ENCODE measurements at regions not wholly inside any gene's neighbourhood (a gene's known extent, or its start where the extent isn't known, plus 50 kb on each side); places are given as distances from the start of the nearest gene placed in this dataset.
"Not testable (repeated sequence)": the region's sequence is repeated elsewhere in the genome, so short reads cannot be mapped to it uniquely, and the experiment has no call there.

DNA sequence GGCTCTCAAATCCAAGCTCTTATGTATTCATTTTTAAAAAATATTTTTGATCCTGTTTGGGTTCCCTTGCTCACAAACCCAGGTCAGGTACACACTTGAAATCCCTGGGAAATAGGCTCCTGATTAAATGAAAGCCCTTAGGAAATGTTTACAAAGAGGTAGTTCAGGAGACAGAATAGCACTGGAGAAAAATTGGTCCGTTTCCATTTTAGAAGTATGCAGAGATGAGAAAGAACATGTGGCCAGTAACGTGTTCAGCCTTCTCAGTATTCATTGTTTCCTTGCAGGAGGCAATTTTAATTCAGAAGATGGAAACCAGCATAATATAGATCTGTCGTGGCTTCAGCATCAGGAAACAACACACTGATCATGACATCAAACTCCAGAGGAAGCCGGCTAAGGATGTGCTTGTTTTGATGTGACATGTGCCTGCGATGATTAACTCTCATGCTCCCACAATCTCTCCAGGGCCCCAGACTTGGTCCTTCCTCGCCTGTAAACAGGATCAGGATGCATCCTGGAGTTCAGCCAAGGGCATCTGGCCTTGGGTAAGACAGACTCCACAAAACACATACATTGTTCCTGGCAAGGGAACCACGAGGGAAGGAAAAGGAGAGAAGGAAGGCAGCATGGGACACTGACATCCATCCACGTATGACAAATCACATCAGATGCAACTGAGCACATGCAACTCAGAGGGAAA, 350.5 kb upstream of the THBS1 start:
- no peak for DNase-seq

DNA sequence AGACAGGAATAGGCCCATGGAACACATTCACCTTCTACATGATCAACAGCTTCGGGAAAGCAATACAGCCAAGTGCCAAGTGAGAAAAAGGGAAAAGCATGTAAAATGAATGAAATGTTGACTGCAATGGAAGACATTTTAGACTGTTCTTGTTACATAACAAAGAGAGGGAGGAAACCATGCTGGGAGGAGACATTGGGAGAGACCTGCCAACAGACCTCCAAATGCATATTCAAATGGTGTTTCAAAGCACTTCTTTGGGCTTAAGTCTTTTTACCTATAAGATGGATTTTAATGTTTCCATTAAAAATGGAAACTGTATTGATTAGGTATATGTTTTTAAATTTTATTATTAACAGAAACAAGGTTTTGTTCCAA, 350.0 kb upstream of the THBS1 start:
- no peak for DNase-seq

DNA sequence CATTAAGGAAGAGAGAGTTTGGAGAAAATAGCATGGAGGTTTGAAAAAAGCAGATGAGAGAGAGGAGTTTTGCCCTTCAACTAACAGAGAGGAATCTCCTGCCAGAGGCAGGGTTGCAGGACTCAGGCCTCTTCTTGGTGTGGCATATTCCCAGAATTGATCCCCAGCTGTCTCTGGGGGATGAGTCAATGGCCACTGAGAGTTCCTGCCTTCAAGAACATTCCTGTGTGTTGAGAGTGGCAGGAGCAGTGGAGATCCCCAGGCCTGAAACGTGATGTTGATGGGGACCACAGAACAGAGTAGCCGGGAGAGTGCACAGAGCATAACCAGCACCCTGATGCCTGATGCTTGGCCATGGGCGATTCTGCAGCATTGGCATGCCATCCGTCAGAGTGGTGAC, 348.4 kb upstream of the THBS1 start:
- DNase-seq: no peak

GRCh38 chr15:39235084-39235795, 345.6 kb upstream of the THBS1 start:
- no peak for DNase-seq

- no peak for DNase-seq
Observed at GRCh38 chr15:39236375-39236774, 344.5 kb upstream of the THBS1 start.

DNA sequence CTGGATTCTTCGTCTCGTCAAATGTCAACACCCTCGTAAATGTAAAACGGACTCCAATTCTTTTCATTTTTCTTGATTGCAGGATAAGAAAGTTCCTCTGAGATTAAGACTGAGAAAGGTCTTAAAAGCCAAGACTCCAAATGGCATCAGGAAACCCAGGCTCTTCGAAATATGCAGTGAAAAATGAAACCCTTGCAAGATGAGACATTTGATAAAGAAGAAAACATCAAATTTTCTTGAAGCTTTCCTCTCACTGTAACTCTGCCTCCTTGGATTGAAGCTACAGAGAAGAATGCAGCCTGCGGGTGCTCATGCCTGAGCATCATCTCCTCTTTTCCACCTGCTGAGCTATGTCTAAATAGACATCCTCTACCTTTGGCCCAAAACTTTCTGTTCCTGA, 342.4 kb upstream of the THBS1 start:
- no peak for DNase-seq

DNA sequence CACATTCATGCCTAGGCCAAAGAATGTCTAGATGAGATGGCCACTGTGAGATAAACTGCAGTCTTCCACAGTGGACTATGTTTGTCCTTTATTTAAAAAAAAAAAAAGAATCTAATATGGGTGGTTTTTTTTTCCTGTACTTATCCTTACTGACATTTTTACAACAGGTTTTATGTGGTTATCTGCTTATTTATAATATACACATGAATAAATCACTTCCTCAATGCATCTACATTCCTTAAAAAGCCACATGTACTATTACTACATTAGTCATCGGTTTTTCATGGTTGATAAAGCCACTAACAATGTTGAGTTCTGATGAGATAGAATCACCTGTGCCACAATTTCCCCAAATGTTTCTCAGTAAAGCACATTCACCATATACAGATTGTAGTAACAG, 341.3 kb upstream of the THBS1 start:
- DNase-seq: no peak

GRCh38 chr15:39242345-39242744, 338.5 kb upstream of the THBS1 start:
- no peak for DNase-seq

- DNase-seq: no peak
Observed at GRCh38 chr15:39243396-39243795, 337.5 kb upstream of the THBS1 start.

GRCh38 chr15:39244776-39245175, 336.1 kb upstream of the THBS1 start:
- DNase-seq: no peak

DNA sequence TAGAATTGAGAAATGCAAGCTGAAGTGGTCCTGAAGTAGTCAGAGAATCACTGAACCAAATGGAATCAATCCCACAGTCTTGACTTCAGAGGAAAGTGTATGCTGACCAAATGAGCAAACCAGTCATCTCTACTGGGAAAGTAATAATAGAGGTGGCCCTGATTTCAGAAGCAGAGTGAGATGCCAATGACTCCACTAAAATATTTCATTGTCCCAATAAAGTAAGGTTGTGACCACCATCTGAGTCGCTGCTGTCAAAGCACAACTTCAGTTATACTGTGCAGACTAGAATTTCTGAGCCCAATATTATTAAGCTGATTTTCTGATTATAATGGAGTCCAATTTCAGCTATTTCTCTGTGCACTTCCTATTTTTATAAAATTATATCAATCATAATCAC, 334.4 kb upstream of the THBS1 start:
- DNase-seq: no peak

- no peak for DNase-seq
Observed at GRCh38 chr15:39247574-39247973, 333.3 kb upstream of the THBS1 start.

DNA sequence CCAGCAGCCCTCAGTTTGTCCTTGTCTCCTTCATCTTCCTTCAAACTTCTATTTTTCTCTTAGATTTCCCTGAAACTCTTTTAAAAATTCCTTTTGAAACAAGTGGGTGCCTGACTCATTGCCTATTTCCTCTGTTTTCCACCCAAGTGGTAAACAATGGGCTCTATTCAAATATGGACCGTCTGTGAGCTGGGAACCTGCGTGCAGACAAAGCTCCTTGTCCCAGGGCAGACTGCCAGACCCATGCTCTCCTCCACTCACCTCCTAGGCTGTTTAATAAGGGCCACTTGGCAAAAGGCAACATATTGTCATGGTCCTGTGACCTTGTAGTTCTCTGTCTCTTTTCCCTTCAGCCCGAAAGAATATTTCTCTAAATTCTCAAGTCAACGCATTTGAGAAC, 332.7 kb upstream of the THBS1 start:
- no peak for DNase-seq

GRCh38 chr15:39250001-39250400, 330.9 kb upstream of the THBS1 start:
- DNase-seq: no peak

GRCh38 chr15:39250460-39251186, 330.3 kb upstream of the THBS1 start:
- no peak for DNase-seq

GRCh38 chr15:39251413-39252133, 329.3 kb upstream of the THBS1 start:
- no peak for DNase-seq

DNA sequence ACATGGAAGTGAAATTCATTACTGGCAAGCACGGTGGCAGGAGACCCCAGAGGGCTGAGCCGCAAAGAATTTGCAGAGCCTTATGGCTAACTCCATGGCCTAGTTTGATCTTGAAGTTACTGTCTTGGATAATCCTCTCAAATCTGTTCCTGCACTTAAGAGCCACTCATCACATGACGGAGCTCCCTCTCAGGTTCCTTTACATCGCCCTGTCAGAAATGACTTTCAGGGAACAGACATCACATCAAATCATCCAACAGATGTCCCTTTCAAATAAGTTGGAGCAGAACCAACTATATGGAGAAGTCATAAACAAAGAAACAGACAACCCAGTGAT, 328.8 kb upstream of the THBS1 start:
- DNase-seq: no peak

DNA sequence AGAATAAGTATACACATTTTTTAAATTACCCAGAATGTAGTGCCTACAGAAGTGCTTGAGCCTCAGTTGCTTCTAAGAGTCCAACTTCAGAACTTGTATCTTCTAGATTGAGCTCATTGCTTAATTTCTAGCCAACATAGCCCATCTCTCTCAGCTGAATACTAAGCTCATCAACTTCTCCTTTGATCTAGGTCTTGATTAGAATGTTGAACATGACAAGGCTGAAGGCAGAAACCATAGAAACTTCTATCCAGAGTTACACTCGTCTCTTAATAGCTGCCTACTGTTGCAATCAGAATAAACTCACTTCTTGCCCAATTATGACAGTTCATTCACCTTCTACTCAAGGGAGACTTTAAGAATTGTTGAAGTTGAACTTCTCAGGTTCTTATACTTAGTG, 327.3 kb upstream of the THBS1 start:
- no peak for DNase-seq

GRCh38 chr15:39254181-39254580, 326.7 kb upstream of the THBS1 start:
- DNase-seq: no peak

- DNase-seq: no peak
Observed at GRCh38 chr15:39255760-39256159, 325.1 kb upstream of the THBS1 start.

DNA sequence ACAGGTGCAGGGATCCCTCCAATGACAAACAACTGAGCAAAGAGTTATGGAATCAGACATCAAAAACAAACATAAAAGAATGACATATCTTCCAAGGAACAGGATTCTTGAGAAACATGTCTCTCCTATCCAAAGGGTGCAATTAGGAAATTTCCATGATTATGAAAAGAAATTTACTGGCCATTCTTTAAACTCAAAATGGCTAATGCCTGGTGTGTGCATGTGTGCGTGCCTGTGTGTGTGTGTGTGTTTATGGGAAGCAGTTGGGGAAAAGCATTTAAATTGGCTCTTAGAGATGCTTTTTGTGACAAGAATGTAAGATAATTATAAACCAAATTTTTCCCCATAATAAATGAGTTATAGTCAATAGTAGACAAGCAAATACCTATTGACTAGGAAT, 320.5 kb upstream of the THBS1 start:
- DNase-seq: no peak

GRCh38 chr15:39260791-39261190, 320.1 kb upstream of the THBS1 start:
- no peak for DNase-seq

DNA sequence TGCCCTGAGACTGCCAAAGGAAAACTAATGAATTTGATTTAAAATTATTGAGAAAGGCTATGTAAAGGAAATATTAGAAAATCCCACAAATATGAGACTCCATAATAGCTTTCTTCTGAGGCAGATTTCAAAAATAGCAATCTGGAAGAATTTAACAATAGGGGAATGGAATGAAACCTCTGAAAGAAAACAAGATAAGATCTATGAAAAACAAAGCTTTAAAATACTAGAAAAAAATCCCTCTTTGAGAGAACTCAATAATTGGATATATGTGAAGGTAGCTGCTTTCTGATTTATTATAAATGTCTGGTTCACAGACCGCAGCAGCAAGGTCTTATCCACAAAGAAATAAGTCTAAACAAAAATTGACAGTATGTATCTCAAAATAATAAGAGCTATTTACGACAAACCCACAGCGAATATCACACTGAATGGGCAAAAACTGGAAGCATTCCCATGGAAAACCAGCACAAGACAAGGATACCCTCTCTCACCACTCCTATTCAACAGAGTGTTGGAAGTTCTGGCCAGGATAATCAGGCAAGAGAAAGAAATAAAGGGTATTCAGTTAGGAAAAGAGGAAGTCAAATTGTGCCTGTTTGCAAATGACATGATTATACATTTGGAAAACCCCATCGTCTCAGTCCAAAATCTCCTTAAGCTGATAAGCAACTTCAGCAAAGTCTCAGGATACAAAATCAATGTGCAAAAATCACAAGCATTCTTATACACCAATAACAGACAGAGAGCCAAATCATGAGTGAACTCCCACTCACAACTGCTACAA, 319.3 kb upstream of the THBS1 start:
- DNase-seq: not testable (repeated sequence)
